Kasumi-1 (cell line): ENCODE measurements at regions not wholly inside any gene's neighbourhood (a gene's known extent, or its start where the extent isn't known, plus 50 kb on each side); places are given as distances from the start of the nearest gene placed in this dataset.

Experiments used
- DNase-seq, 2 experiments: peaks; one replicate each; lab custom pipeline; 2025; lab: John Stamatoyannopoulos, UW

DNA sequence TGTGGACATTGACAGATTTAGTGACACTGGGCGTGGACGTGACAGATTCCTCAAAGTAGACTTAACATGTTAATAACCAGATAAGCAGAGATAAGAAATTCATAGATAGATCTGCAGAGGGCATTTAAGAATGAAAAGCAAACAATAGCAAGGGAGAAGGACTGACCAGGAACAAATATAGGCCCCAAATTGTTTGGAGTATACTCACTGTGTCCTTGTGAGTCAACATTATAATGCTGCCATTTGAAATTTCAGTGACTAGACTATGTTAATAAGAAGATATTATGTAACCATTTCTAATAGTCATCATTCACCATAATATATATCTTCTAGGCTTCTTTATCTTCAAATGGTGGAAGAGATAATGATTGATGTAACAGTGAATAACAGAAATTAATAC is 78.1 kb upstream of the SLC38A11 start:
- DNase-seq, result no peak

DNA sequence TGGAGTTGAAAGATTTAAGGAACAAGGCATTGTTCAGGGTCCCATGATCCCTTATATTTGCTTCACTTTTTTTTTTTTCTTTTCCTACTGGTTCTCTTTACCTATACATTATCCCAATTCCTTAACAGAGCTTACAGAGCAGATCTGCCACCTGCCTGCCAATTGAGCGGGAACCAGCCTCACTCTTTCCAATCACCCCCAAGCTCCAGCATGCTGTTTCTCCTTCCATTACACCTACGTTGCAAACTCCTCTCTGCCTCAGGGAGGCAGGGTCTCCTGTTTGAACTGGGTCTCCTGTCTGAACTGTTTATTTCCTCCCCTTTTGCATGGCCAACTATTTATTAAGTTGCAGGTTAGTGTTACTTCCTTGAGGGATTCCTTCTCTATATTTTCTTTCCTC is 77.2 kb upstream of the SLC38A11 start:
- no peak for DNase-seq

DNA sequence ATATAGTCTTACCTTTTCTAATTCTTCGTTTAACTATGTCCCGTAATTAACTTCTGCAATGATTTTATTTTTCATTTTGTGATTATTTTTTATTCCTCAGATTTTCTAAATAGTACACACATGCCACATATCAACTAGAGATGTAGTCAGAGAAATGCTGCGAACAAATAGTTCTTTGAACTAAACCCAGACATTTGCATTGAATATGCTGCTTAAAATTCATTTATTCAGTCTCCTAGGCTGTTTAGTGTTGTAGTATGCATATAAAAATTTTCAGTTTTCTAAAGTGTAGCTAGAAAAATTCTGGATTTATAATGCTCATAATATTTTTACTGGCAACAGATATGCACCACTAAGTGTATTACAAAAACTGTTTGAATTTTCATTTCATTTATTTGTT is 68.9 kb upstream of the SLC38A11 start:
- DNase-seq, result no peak

DNA sequence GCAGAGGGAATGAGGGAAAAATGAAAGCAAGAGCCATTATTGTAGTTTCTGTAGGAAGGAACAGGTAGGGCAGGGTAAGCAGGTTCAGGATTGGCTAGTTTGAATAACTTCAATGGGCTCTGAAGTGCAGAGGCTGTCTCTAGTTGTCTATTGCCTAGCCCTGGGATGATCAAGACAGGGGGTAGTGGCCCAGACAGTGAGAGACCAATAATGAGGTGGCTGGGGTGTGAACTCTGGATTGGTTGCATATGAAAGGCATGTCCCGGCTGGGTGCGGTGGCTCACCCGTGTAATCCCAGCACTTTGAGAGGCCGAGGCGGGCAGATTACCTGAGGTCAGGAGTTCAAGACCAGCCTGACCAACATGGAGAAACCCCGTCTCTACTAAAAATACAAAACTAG is 67.5 kb upstream of the SLC38A11 start:
- no peak for DNase-seq

DNA sequence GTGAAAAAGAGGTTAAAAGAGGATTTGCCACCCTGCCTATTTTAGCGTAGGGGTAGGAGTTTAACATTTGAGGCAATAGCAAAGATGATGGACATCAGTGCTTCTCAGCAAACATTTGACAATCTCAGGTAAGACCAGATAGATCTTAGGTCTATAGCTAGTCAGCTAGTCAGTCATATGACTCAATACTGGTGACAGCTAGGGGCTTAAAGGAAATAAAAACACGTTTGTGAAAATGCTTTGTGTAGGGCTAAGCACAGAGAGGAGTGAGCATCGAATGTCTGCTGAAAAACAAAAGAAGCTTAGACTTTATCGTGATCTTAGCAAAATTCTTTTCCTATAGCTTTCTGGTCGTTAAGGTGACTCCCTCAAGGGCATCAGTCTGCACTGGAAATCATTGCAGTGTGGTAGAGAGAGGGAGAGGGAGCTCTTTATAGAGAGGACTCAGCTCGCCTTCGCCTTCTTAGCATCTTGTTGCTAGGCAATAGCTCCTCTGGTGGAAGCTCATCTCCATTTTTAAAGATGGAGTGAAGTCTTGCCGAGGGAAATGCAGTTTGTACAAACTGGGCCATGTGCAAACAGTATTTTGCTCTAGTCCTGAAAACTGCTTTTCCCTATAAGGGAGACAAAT is 62.8 kb upstream of the SLC38A11 start:
- no peak for DNase-seq

DNA sequence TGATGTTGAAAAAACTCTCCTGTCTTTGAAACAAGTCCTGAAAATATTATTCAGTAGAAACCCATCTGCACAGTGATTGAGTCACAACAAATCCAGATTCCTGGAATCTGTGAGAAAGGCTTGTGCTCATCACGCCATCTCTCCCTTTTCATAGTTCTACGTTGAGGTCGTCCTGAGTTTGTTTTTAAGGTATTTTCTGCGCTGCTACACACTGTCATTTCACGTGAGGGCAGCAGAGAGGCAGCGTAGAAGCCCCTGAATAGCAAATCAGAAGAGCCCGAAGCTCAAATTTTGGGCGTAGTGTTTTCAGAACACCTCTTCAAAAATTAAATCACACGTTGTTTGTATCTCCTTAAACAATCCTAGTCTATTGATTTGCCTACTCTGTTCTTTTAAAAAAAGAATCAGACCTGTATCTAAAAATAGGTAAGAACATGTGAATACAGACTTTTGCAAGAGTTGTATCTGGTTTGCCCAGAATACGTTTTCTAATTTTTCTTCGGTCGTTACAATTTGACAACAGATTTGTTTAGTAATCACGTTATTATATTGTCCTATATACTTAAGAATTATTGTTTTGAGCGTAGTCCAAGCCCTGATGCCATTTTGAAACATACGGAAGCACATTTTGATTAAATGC is 61.6 kb upstream of the SLC38A11 start:
- DNase-seq, result peak; percentile 75 to 89

DNA sequence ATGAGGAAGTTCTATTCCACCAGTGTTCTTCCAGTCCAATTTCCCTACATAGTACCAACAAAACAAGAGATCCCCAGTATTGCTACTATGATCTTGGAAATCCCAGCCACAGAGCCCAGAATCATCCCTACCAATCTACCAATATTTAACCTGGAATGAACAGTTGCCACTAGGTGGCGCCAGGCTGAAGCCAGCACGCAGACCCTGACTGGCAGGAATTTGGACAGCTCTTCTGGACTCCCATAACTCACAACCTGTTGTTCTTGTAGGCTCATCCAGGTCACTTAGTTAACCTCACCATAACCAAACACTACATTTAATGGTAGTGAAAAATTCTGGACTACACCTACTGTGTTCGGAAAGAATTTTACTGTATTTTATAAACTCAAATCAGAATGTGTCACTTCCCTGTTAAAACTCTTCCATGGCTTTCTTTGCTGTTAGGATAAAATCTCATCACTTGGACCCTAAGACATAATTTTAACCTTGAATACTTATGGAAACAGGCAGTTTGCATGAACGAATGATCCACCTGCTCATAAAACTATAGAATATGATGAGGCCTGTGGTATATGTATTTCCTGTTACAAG is 59.8 kb upstream of the SLC38A11 start:
- DNase-seq, result peak; percentile 85 to 86

DNA sequence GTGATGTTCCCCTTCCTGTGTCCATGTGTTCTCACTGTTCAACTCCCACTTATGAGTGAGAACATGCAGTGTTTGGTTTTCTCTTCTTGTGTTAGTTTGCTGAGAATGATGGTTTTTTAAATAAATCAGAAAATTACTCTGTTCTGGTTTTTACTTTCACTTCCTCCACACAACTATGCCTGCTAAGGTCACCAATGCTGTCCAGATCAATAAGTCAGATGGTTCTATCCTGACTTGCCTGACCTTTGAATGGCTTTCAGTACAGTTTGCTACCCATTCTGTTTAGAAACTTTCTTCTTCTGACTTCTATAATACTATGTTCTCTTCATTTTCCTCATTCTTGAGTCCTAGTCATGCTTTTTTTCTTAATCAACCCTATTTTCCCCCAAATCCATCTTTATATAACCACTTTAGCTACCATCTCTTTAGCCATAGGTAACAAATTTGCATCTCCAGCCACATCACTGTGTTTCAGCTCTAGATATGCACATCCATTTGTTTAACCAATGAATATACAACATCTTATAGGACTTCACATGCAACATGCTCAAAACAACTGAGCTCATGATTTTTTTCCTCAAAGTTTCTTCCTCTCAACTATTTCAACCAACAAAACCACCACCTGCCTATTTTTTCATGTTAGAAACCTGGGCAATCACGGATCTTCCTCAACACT is 58.8 kb upstream of the SLC38A11 start:
- no peak for DNase-seq

DNA sequence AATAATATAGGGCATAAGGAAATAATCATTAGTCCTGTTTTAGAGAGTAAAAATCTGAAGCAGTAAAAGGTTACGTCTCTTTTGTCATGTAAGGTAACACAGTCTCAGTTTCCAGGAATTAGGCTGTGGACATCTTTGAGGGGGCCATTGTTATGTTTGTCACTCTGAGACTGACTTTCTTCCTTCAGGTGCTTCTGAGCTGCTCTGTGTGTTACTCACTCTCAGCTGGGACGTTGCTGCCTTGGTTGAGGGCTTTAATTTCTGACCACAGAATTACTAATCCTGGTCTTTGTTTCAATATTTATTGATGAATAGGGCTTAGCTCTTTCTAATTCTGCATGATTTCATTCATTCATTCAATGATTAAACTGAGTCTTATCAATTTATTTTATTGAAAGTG is 55.9 kb upstream of the SLC38A11 start:
- DNase-seq, result no peak

DNA sequence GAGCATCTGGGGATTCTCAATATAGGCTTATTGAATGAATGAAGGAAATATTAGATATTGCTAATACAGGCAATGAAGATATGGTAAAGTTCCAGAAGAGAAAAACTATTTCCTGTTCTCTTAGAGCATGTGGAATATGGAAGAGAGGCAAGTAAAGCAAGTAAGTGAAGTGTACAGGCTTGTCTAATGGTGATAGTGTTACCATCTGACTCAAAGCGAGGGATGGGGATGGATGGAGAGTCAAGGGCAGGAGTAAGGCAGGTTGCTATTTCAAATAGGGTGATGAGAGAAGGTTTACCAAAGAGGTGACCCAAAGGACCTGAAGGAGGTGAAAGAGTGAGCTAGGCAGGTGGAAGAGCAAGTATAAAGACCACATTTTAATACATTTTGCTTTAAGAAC is 55.2 kb upstream of the SLC38A11 start:
- no peak for DNase-seq

DNA sequence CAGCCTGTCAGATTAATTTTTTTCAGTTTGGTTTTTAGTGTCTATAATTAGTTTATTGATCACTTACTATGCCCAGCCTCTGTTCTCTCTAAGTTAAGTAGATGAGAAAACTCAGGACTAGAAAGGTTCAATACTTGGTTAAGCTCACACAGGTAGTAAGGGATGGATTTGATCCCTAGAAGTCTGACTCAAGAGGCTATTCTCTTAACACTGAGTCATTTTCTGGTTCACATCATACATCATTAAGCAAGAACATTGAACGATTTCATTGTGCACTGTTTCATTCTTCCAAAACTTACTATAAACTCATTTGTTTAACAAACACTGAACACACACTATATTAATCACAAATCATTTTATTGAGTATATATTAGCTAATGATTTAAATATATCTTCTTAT is 54.1 kb upstream of the SLC38A11 start:
- no peak for DNase-seq

DNA sequence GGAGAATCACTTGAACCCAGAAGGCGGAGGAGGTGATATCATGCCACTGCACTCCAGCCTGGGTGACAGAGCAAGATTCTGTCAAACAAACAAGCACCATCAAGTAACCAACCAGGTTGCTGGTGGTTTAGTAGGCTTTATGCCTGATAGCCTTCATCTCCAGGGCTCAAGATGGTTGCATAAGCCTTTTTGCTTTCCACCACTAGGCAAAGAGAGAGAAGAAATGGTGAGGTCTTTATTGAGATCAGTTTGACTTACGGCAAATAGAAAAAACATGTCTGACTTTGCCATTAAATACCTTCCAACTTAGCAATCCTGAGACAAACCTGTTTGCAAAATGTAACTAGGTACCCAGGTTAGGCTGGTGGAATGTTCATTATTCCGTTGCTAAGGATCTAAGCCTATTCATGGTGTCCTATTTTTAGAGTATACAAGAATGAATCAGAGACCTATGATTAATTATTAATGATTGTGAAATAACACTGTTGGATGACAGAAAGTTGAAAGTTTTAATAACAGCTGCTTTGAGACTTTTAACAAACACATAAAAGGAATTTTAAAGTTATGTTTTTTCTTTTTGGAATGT is 53.5 kb upstream of the SLC38A11 start:
- no peak for DNase-seq

DNA sequence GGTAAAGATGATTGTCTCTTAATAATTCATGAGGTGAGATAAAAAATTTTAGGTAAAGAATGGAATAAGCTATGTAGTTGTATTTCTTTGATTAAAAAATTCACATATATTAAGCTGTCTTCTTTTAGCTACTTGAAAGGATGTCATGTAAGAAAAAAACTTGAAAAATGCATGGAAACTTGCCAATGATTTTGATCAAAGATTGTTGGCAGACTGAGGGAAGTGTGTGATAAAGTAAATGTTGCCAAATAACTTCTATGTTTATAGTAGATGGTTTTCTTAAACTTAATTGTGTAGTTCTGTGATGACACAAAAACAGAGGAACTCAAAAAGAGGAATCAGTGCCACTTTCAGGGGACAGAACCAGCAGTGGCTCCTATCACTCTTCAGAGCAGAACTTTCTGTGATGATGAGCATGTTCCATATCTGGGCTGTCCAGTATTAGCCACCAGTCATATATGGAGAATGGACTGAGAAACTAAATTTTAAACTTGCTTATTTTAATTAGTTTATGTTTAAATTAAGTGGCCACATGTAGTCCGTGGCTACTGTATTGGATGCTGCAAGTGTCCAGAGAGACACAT is 51.9 kb upstream of the SLC38A11 start:
- DNase-seq, result no peak
